T-helper 1 cell treated with Interleukin-12 subunit alpha and Interleukin-12 subunit beta and Interleukin-4 antibody, amounts not matched to agents 30 μg/mL and 1 μg/mL, for 36 hours (primary cell): ENCODE measurements at regions not wholly inside any gene's neighbourhood (a gene's known extent, or its start where the extent isn't known, plus 50 kb on each side); places are given as distances from the start of the nearest gene placed in this dataset.
"Not testable (repeated sequence)": the region's sequence is repeated elsewhere in the genome, so short reads cannot be mapped to it uniquely, and the experiment has no call there.

Experiments
- H3K27ac Mint-ChIP-seq: one replicate; pipeline ENCODE4 v1.8.0; 2021; ENCODE audit warnings: mild to moderate bottlenecking, mixed read lengths
- H3K27me3 Mint-ChIP-seq: one replicate; pipeline ENCODE4 v1.8.0; 2021; ENCODE audit warnings: low read depth, mixed read lengths
- H3K36me3 Mint-ChIP-seq: one replicate; pipeline ENCODE4 v1.8.0; 2021; ENCODE audit warnings: low read depth, mixed read lengths
- H3K4me1 Mint-ChIP-seq: one replicate; pipeline ENCODE4 v1.8.0; 2021; ENCODE audit warnings: low read depth, mixed read lengths
- H3K4me3 Mint-ChIP-seq: one replicate; pipeline ENCODE4 v1.8.0; 2021; ENCODE audit warnings: mild to moderate bottlenecking, moderate library complexity, mixed read lengths
- H3K9me3 Mint-ChIP-seq: one replicate; pipeline ENCODE4 v1.8.0; 2021; ENCODE audit warnings: mixed read lengths

DNA sequence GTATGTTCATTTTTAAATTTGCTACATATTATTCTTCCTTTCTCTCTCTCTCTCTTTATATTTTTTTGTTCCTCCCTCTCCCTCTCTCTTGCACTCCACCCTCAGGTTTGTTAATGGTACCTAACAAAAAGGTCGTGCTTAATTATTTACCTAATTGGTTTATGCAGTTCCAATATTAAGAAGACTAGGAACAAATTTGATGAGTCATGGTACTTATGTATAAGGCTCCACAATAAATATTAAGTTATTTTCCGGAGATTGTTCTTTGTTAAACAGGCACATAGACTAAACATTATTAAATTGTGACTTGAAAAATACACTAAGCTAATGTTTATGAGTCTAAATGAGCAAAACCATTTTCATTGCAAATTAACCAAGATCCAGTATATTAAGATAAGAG is 1200.8 kb upstream of the ALCAM start:
- Mint-ChIP-seq H3K4me3 (no peak overlapping the region), H3K36me3 (no peaks in the 10 kb centered on the region), H3K27ac (no peak overlapping the region), H3K9me3 (peaks cover 15% of the 10 kb centered on the region), H3K27me3 (no peaks in the 10 kb centered on the region), H3K4me1 (no peaks in the 10 kb centered on the region)

DNA sequence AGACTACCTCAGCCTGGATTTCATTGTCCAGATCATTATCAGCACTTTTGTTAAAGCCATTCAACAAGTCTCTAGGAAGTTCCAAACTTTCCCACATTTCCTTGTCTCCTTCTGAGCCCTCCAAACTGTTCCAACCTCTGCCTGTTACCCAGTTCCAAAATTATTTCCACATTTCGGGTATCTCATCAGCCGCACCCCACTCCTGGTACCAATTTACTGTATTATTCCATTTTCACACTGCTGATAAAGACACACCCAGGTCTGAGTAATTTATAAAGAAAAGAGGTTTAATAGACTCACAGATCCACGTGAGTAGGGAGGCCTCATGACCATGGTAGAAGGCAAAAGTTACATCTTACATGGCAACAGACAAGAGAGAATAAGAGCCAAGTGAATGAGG is 1198.3 kb upstream of the ALCAM start:
- H3K4me3 Mint-ChIP-seq: no peak overlapping the region
- H3K36me3 Mint-ChIP-seq: no peaks in the 10 kb centered on the region
- H3K4me1 Mint-ChIP-seq: no peaks in the 10 kb centered on the region
- H3K27ac Mint-ChIP-seq: no peak overlapping the region
- no peaks in the 10 kb centered on the region for H3K27me3 Mint-ChIP-seq
- peaks cover 15% of the 10 kb centered on the region for H3K9me3 Mint-ChIP-seq

DNA sequence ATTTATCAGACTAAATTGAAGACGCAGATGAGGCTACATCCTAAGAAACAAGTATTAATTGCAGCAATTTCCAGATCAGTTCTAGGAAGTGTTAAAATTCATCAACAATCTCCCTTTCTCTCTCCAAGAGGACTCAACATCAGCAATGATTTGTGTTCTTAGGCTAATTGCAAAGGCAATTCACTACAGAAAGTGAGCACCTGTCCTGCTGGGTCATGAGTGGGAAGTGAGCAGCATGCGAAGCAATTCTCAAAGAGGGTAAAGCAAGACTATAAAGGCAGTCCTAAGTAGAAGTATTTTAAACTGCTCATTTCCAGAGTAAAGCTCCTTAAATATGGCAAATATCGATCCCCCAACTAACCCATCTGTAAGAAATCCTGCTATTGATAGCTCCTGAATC is 1191.0 kb upstream of the ALCAM start:
- Mint-ChIP-seq H3K4me1 (no peaks in the 10 kb centered on the region), H3K36me3 (no peaks in the 10 kb centered on the region), H3K27ac (no peak overlapping the region), H3K9me3 (no peaks in the 10 kb centered on the region), H3K27me3 (no peaks in the 10 kb centered on the region), H3K4me3 (no peak overlapping the region)

DNA sequence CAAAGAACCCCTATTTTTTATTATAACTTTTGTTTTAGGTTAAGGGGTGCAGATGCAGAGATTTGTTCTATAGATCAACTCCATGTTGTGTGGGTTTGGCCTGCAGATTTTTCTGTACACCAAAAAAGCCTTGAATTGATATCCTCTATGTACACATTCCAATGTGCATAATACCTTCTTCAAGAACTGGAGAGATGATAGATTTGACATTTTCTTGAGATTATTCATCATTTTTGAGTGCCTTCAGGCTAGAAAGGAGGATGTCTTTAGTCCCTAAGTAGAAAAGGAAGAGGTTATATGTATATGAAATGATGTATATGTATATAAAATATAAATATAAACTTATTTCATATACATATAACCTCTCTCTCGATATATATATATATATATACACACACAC is 1190.0 kb upstream of the ALCAM start:
- H3K9me3 Mint-ChIP-seq: no peaks in the 10 kb centered on the region
- H3K4me1 Mint-ChIP-seq: no peaks in the 10 kb centered on the region
- no peaks in the 10 kb centered on the region for H3K27me3 Mint-ChIP-seq
- no peak overlapping the region for H3K4me3 Mint-ChIP-seq
- H3K36me3 Mint-ChIP-seq: no peaks in the 10 kb centered on the region
- H3K27ac Mint-ChIP-seq: no peak overlapping the region

DNA sequence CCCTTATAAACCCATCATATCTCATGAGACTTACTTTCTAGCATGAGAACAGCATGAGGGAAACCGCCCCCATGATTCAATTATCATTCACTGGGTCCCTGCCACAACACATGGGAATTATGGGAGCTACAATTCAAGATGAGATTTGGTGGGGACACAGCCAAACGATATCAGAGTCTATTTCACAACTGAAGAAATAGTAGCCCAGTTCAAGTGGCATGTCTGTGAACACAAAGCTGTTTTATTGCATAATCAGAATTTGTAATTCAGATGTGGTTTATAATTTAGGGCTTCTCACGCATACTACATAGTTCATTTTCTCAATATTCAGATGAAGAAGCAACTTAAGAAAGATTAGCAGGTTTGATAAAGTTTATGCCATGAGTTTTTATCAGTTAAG is 1188.0 kb upstream of the ALCAM start:
- no peak overlapping the region for H3K4me3 Mint-ChIP-seq

DNA sequence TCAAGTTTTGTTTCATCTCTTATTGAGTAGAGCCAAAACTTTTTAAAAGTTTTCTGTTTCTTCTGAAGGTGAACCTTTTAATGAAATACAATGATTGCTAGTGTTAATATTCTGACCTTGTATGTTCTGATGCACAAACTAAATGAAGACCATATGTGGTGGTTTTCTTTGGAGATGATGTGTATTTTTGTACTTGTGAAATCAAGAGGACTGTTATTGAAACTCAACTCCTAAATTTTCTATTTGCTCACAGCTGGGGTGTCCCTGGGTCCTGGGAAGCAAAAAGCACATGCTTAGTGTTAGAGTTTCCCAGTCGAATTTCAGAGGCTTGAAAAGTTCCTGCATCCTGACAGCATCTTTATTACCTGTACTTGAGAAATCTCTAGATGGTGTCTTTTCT is 1185.8 kb upstream of the ALCAM start:
- no peak overlapping the region for H3K27ac Mint-ChIP-seq
- H3K27me3 Mint-ChIP-seq: no peaks in the 10 kb centered on the region
- no peaks in the 10 kb centered on the region for H3K36me3 Mint-ChIP-seq
- no peaks in the 10 kb centered on the region for H3K4me1 Mint-ChIP-seq
- no peaks in the 10 kb centered on the region for H3K9me3 Mint-ChIP-seq
- H3K4me3 Mint-ChIP-seq: no peak overlapping the region

More for the DNA sequence above, 1188.0 kb upstream of the ALCAM start:
- H3K27me3 Mint-ChIP-seq: no peaks in the 10 kb centered on the region
- no peaks in the 10 kb centered on the region for H3K9me3 Mint-ChIP-seq
- H3K36me3 Mint-ChIP-seq: no peaks in the 10 kb centered on the region
- H3K27ac Mint-ChIP-seq: no peak overlapping the region
- H3K4me1 Mint-ChIP-seq: no peaks in the 10 kb centered on the region

DNA sequence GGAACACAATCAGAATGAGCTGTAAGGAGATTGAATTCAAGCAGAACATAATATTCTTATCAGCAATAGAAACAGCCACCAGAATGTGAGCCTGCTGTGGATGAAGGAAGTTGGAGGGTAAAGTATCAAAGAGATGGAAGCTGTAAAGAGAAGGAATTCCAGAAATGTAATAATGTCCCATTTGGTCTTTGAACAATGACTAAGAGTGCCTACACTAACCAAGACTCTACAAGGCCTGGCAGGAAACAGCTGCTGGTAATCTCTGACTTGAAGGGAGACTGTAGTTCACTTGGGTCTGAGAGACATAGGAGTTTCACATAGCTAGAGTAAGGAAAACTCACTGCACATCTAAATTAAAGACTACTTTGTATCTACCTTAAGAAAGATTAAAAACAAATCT is 1176.0 kb upstream of the ALCAM start:
- H3K4me1 Mint-ChIP-seq: no peaks in the 10 kb centered on the region
- no peak overlapping the region for H3K4me3 Mint-ChIP-seq
- H3K36me3 Mint-ChIP-seq: no peaks in the 10 kb centered on the region
- no peaks in the 10 kb centered on the region for H3K27me3 Mint-ChIP-seq
- no peaks in the 10 kb centered on the region for H3K9me3 Mint-ChIP-seq
- H3K27ac Mint-ChIP-seq: no peak overlapping the region

DNA sequence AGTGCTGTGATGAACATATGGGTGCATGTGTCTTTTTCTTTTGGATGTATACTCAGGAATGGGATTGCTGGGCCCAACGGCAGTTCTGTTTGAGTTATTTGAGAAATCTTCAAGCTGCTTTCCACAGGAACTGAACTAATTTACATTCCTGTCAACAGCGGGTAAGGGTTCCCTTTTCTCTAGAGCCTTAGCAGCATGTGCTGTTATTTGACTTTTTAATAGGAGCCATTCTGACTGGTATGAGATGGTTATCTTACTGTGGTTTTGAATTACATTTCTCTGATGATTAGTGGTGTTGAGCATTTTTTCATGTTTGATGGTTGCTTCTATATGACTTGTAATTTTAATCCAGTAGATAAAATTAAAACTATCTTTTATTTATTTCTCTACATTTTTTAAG is 1168.6 kb upstream of the ALCAM start:
- Mint-ChIP-seq H3K27ac (no peak overlapping the region), H3K9me3 (no peaks in the 10 kb centered on the region), H3K36me3 (no peaks in the 10 kb centered on the region), H3K4me3 (no peak overlapping the region), H3K27me3 (no peaks in the 10 kb centered on the region), H3K4me1 (no peaks in the 10 kb centered on the region)

DNA sequence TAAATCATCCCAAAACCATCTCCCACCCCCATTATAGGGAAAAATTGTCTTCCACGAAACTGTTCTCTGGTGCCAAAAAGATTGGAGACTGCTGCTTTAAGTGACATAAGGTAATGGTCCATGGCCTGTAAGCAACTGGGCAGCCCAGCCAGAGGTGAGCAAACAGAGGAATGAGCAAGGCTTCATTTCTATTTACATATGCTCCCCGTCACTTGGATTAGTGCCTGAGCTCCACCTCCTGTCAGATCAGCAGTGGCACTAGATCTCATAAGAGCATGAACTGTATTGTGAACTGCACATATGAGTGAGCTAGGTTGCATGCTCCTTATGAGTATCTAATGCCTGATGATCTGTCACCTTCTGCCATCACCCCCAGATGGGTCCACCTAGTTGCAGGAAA is 1159.8 kb upstream of the ALCAM start:
- Mint-ChIP-seq H3K36me3 (no peaks in the 10 kb centered on the region), H3K9me3 (peaks cover 3% of the 10 kb centered on the region), H3K27me3 (no peaks in the 10 kb centered on the region), H3K27ac (no peak overlapping the region), H3K4me1 (no peaks in the 10 kb centered on the region), H3K4me3 (no peak overlapping the region)

DNA sequence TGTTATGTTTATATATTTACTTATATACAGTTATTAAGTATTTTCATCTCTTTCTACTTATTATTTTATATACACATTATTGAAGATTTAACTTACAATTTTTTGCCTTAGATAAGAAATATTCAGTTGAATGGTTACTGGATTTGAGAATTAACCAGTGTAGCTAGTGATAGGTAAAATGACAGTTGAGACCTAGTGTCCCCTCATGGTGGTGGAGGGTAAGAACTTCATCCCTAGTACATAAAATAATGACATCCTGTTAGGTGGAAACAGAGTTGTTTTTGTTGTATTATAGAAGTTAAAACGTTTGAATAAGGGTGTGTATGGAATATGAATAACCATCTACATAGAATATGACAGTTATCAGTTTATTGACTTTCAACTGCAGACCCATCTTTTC is 1152.4 kb upstream of the ALCAM start:
- Mint-ChIP-seq H3K36me3 (no peaks in the 10 kb centered on the region), H3K27me3 (no peaks in the 10 kb centered on the region), H3K27ac (no peak overlapping the region), H3K4me3 (no peak overlapping the region), H3K4me1 (no peaks in the 10 kb centered on the region), H3K9me3 (no peaks in the 10 kb centered on the region)

DNA sequence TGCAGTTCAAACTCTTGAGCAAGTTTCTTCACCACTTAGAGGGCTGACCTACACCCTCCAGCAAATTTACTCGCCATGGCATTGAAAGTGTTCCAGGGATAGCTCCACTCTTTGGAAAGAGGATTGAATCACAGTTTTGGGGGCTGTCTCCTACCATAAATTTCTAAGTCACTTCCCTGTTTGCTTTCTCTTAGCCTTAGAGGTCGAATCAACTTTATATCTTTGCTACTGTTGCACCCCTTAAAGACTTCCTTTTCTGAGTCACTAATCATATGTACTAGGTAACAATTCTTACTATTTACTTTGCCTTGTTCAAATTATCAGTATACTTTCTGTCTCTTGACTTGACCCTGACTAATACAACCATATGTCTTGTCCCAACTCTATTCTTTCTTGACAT is 1151.8 kb upstream of the ALCAM start:
- Mint-ChIP-seq H3K4me1 (no peaks in the 10 kb centered on the region), H3K27ac (no peak overlapping the region), H3K9me3 (no peaks in the 10 kb centered on the region), H3K36me3 (no peaks in the 10 kb centered on the region), H3K4me3 (no peak overlapping the region), H3K27me3 (no peaks in the 10 kb centered on the region)

DNA sequence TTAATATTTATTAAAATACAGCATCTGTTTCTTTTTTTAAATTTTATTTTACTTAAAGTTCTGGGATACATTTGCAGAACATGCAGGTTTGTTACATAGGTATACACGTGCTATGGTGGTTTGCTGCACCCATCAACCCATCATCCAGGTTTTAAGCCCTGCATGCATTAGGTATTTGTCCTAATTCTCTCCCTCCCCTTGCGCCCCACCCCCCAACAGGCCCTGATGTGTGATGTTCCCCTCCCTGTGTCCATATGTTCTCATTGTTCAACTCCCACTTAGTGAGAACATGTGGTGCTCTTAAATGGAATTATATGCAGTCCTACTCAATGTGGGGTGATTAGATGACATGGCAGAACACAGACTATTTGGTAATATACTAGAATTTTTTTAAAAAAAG is 1147.7 kb upstream of the ALCAM start:
- not testable (repeated sequence) for H3K27me3 Mint-ChIP-seq, H3K36me3 Mint-ChIP-seq, H3K4me3 Mint-ChIP-seq, H3K9me3 Mint-ChIP-seq, H3K27ac Mint-ChIP-seq, H3K4me1 Mint-ChIP-seq

DNA sequence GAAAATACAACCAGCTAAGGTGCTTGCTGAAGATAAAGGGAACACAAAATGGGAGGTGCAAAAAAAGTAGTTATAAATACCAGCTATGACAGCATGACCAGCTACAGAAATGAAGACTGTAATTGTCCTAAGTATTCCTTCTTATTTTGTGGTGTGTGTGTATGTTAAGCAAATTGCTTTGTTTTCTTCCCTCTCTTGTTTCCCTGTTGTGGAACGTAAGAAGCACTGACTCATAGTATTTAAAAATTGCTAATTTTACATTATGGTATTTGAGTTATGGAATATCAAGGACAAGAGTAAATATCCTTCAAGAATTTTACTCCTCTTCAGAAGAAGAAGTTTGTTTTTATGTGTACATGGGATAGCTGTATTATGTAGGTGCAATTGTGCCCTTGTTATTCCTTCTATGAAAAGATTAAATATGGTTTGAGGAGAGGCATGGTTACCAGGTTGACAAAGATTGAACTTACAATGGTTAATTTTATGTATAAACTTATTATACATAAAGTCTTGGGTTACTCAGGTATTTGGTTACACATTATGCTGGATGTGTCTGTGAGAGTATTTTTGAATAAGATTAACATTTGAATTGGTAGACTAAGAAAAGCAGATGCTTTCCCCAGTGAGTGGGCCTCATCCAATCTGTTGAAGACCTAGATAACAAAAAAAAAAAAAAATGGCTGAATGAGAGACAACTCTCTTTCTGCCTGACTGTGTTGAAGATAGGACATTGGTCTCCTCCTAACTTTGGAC is 1132.1 kb upstream of the ALCAM start:
- no peaks in the 10 kb centered on the region for H3K9me3 Mint-ChIP-seq
- no peaks in the 10 kb centered on the region for H3K27me3 Mint-ChIP-seq
- H3K4me1 Mint-ChIP-seq: no peaks in the 10 kb centered on the region
- no peaks in the 10 kb centered on the region for H3K36me3 Mint-ChIP-seq
- H3K4me3 Mint-ChIP-seq: no peak overlapping the region
- H3K27ac Mint-ChIP-seq: no peak overlapping the region

DNA sequence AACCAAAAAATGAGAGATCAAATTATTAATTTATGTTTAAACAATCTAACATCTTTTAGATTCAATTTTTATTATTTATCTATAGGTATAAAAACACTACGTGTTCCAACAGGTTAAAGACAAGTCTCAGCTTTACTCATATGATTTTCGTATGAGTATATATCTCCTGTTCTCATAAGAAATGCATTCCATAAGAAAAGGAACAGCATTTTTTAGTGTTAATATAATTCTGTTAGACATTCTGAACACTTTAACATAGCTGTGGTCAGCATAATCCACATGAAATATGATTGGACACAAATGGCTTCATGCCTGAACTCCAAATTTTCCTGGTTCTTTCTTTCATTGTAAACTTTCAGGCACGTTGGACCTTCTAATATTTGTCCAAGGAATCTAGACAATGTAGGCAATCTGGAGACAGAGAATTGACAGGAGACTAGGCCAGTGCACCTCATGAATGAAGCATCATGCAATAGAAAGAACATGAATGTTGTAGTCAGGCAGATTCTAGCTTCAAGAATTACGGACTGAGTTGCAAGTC is 1122.0 kb upstream of the ALCAM start:
- Mint-ChIP-seq H3K27me3 (no peaks in the 10 kb centered on the region), H3K4me1 (no peaks in the 10 kb centered on the region), H3K9me3 (peaks cover 6% of the 10 kb centered on the region), H3K27ac (no peak overlapping the region), H3K4me3 (no peak overlapping the region), H3K36me3 (no peaks in the 10 kb centered on the region)

DNA sequence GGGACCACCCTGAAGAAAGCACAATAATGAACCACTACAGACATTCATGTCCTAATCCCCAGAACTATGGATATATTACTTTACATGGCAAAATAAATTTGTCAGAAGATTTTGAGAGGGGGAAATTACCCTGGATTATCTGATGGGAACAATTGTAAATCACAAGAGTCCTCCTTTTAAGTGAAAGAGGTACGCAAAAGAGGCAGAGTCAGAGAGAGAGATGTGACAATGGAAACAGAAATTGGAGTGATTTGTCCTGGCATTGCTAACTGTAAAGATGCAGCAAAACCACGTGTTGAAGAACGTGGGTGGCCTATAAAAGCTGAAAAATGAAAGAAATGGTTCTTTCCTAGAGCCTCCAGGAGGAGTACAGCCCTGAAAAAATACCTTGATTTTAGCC is 1121.4 kb upstream of the ALCAM start:
- Mint-ChIP-seq H3K27me3 (no peaks in the 10 kb centered on the region), H3K36me3 (no peaks in the 10 kb centered on the region), H3K9me3 (peaks cover 6% of the 10 kb centered on the region)

DNA sequence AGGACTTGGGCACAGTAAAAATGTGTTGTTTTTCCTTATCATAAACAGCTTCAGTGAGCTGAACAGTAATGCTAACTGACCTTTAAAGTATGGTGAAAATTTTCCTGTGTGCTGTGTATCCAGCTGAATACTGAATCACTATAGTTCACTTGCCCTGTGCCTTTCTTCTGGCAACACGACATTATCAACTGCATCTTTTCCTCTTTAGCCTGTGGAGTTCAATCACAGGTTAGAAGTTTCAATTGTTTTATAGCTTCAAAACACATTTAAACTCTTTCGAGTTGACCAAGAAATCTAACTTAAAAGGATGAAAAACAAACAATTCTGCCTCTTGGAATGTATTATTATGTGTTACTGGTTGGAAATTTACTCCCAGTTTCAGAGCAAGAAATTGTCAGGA is 1120.7 kb upstream of the ALCAM start:
- H3K27me3 Mint-ChIP-seq: no peaks in the 10 kb centered on the region
- H3K27ac Mint-ChIP-seq: no peak overlapping the region
- no peaks in the 10 kb centered on the region for H3K4me1 Mint-ChIP-seq
- no peak overlapping the region for H3K4me3 Mint-ChIP-seq
- H3K36me3 Mint-ChIP-seq: no peaks in the 10 kb centered on the region
- H3K9me3 Mint-ChIP-seq: peaks cover 5% of the 10 kb centered on the region

More for the DNA sequence above, 1121.4 kb upstream of the ALCAM start:
- no peak overlapping the region for H3K27ac Mint-ChIP-seq
- no peak overlapping the region for H3K4me3 Mint-ChIP-seq
- no peaks in the 10 kb centered on the region for H3K4me1 Mint-ChIP-seq
